Central memory CD8-positive, alpha-beta T cell (primary cell): ENCODE measurements at regions not wholly inside any gene's neighbourhood (a gene's known extent, or its start where the extent isn't known, plus 50 kb on each side); places are given as distances from the start of the nearest gene placed in this dataset.

Experiments
- ATAC-seq: fragments of 150-1000 bp; cut with Tn5 transposase; replicated peaks from 2 replicates; pipeline ENCODE4 v1.10.0; 2022; ENCODE audit warnings: mild to moderate bottlenecking, moderate FRiP score, moderate number of reproducible peaks; ENCODE audit not compliant: poor library complexity, severe bottlenecking; ENCODE audit errors: extremely low read depth
- DNase-seq, 2 donors: peaks; one replicate each; pipeline ENCODE4 v3.0.0; 2021; ENCODE audit warnings: low spot score in 2 of 2
- H3K27ac Mint-ChIP-seq: one replicate; pipeline ENCODE4 v1.8.0; 2022; ENCODE audit warnings: low read depth, mild to moderate bottlenecking, moderate library complexity, mixed read lengths
- H3K27me3 Mint-ChIP-seq: one replicate; pipeline ENCODE4 v1.8.0; 2022; ENCODE audit warnings: mixed read lengths
- H3K36me3 Mint-ChIP-seq: one replicate; pipeline ENCODE4 v1.8.0; 2022; ENCODE audit warnings: mild to moderate bottlenecking, moderate library complexity, mixed read lengths; ENCODE audit not compliant: insufficient read depth
- H3K4me1 Mint-ChIP-seq: one replicate; pipeline ENCODE4 v1.8.0; 2022; ENCODE audit warnings: mixed read lengths
- H3K4me3 Mint-ChIP-seq: one replicate; pipeline ENCODE4 v1.8.0; 2022; ENCODE audit warnings: mild to moderate bottlenecking, moderate library complexity, mixed read lengths
- H3K9me3 Mint-ChIP-seq: one replicate; pipeline ENCODE4 v1.8.0; 2022; ENCODE audit warnings: mixed read lengths

DNA sequence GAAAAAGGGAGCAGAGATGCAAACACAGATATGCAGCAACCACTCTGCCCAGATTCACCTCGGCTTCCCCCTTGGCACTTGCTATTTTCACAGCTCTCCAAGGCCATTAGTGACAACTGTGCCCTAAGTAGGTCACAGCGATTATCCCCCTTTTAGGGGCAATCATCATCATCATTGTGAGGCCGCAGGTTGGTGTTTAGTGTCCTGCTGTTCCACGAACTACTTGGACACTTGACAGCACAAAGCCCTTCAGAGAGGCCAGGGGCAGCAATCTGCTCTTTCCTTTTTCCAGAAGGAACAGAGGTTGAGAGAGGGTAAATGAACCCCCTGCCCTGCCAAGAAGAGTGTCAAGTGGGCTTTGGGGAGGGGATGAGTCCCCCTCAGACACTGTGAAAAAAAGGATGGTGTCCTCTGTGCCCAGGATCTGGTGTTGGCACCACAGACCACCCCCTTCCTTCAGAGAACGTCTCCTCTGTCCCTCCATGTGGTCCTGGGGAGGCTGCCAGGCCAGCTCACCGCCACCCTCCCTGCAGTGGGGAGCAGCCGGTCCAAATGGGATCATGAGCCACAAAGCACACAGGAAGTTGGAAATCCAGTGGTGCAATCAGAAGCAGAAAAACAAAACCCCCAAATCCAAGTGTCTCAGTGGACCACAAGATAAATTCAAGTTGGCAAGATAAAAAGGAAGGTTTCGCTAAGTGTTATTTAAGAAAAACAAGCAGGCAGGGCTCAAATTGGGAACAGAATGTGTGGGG is 78.4 kb upstream of the MED9 start:
- Mint-ChIP-seq H3K27me3 (no peaks in the 10 kb centered on the region), H3K27ac (no peak overlapping the region), H3K36me3 (peaks cover 2% of the 10 kb centered on the region), H3K4me3 (no peak overlapping the region), H3K4me1 (peaks cover 36% of the 10 kb centered on the region), H3K9me3 (no peaks in the 10 kb centered on the region)
- no peak for ATAC-seq
- DNase-seq, result no peak

DNA sequence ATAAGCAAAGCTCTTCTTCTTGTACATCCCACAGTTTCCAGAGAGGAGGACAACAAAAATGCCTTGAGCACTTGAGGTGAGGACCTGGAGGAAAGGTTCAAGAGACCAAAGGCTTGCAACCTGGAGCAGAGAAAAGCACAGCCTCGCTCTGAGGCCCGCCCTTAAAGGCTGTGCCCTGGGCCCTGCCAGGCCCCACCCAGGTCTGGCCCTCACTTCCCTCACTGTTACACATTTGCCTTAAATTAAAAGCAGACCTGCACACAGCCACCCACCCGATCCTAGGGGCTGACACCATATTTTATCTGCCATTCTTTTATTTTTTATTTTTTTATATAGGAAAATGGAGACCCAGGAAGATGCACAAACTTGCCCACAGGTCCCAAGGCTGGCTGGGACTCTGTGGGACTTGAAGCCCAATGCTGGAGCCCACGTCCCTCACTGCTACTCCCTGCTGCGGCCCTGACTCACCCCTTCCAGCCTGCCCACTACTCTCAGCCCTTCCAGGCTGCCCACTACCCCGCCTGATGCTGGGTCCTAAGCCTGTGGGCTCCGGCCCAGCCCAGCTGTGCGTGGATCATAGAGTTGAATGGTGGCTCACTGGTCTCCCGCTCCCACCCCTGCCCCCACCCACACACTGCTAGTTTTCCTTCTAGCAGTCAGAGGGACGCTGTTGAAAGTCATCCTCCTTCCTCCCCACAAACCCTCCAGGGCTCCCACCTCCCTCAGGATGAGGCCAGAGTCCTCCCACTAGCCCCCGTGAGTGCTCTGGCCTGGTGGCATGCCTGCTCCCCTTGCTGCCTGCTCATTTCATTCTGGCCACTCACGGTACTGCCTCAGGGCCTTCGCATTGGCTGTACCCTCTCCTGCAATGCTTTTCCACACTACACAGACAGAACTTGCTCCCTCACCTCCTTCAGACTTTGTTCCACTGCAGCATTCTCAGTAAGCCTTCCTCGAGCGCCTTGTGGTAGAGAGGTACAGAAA is 77.6 kb upstream of the MED9 start:
- Mint-ChIP-seq H3K36me3 (peaks cover 2% of the 10 kb centered on the region), H3K4me1 (peaks cover 45% of the 10 kb centered on the region), H3K27me3 (no peaks in the 10 kb centered on the region), H3K27ac (no peak overlapping the region), H3K9me3 (no peaks in the 10 kb centered on the region), H3K4me3 (no peak overlapping the region)
- DNase-seq, result no peak
- no peak for ATAC-seq

DNA sequence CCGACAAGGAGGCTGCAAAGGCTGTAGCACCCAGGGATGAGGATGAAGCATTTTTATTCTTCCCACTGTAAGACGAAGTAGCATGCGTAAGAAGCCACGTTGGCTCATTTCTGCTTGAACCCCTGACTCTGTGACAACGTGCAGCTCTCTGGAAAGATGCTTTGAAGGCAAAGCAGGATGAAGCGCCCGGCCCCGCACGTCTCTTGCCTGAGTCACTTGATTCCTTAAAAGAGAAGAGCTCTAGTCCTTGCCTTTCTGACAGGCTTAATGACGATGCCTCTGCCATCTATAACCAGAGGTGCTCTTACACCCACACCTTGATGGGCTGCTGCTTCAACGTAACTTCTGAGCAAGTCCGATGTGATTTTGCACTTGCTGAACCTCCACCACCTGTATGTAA is 76.7 kb upstream of the MED9 start:
- ATAC-seq (no peak), DNase-seq (no peak)
- Mint-ChIP-seq H3K36me3 (peaks cover 2% of the 10 kb centered on the region), H3K4me3 (no peak overlapping the region), H3K27me3 (no peaks in the 10 kb centered on the region), H3K27ac (no peak overlapping the region), H3K9me3 (no peaks in the 10 kb centered on the region), H3K4me1 (peaks cover 53% of the 10 kb centered on the region)

DNA sequence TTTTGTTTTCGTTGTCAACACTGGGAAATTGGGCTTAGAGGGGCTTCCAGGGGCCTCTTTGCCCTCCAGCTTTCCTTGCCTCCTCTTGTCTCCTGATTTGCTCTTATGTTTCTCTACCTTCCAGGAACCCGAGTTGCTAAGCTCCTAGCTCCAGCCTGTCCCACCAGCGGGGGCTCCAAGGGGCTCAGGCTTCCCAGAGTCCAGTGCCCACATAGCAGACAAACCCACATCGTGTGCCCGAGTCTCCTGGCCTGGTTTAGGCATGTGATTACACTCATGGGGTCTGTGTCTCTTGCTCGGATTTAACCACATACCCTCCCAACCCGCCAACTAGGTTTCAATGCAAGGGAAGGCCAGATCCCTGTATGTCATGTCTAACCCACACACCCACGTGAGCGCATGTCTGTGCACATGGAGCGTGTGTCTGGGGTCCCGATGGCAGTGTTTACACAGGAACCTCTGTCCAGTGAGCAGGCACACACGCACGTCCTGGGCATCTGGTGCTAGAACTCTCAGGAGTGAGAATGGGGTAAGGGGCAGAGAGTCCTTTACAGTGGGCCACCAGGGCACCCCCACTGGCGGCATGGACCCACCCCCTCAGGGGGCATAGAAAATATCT is 76.1 kb upstream of the MED9 start:
- Mint-ChIP-seq H3K4me1 (peaks cover 56% of the 10 kb centered on the region), H3K4me3 (no peak overlapping the region), H3K27me3 (no peaks in the 10 kb centered on the region), H3K27ac (peak overlapping the region; percentile 39), H3K9me3 (no peaks in the 10 kb centered on the region), H3K36me3 (peaks cover 2% of the 10 kb centered on the region)
- ATAC-seq (no peak), DNase-seq (no peak)

GRCh38 chr17:17401271-17401781 is 75.5 kb upstream of the MED9 start:
- peaks cover 2% of the 10 kb centered on the region for H3K36me3 Mint-ChIP-seq
- peaks cover 59% of the 10 kb centered on the region for H3K4me1 Mint-ChIP-seq
- no peak overlapping the region for H3K4me3 Mint-ChIP-seq

GRCh38 chr17:17402558-17402957 is 74.2 kb upstream of the MED9 start:
- ATAC-seq (no peak), DNase-seq (no peak)
- H3K4me3 Mint-ChIP-seq, result peak overlapping the region; percentile 64
- no peaks in the 10 kb centered on the region for H3K27me3 Mint-ChIP-seq
- peaks cover 55% of the 10 kb centered on the region for H3K4me1 Mint-ChIP-seq
- peak overlapping the region; percentile 70 for H3K27ac Mint-ChIP-seq
- peaks cover 2% of the 10 kb centered on the region for H3K36me3 Mint-ChIP-seq
- H3K9me3 Mint-ChIP-seq, result no peaks in the 10 kb centered on the region

More at GRCh38 chr17:17401271-17401781, 75.5 kb upstream of the MED9 start:
- no peak for DNase-seq
- no peak overlapping the region for H3K27ac Mint-ChIP-seq
- ATAC-seq, result no peak
- H3K9me3 Mint-ChIP-seq, result no peaks in the 10 kb centered on the region
- no peaks in the 10 kb centered on the region for H3K27me3 Mint-ChIP-seq

DNA sequence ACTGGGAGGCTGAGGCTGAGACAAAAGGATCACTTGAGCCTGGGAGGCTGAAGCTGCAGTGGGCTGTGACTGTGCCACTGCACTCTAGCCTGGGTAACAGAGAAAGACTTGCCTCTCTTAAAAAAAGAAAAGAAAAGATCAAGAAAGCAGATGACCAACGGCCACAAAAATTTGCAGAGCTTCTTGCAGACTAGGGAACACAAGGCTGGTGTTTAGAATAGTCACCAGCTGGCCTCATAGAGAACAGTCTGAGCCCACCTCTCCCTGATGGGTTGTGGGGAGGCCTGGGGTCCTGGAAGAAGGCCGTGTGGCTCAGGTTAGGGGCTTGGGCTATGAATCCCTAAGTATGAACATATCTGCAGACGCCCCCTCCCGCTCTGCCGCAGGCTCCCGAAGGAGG is 73.7 kb upstream of the MED9 start:
- no peaks in the 10 kb centered on the region for H3K9me3 Mint-ChIP-seq
- no peak for DNase-seq
- H3K27me3 Mint-ChIP-seq, result no peaks in the 10 kb centered on the region
- no peak for ATAC-seq
- H3K27ac Mint-ChIP-seq, result peak overlapping the region; percentile 70
- H3K4me3 Mint-ChIP-seq, result peak overlapping the region; percentile 64
- peaks cover 2% of the 10 kb centered on the region for H3K36me3 Mint-ChIP-seq
- H3K4me1 Mint-ChIP-seq, result peaks cover 58% of the 10 kb centered on the region

GRCh38 chr17:17403899-17404576 is 72.8 kb upstream of the MED9 start:
- H3K4me3 Mint-ChIP-seq, result peak overlapping the region; percentile 64
- H3K4me1 Mint-ChIP-seq, result peaks cover 61% of the 10 kb centered on the region
- H3K27ac Mint-ChIP-seq, result peak overlapping the region; percentile 70
- DNase-seq (peak; percentile 39 to 46), ATAC-seq (peak; percentile 98)
- H3K36me3 Mint-ChIP-seq, result peaks cover 2% of the 10 kb centered on the region
- no peaks in the 10 kb centered on the region for H3K27me3 Mint-ChIP-seq
- H3K9me3 Mint-ChIP-seq, result no peaks in the 10 kb centered on the region

- Mint-ChIP-seq H3K4me3 (no peak overlapping the region), H3K27ac (no peak overlapping the region), H3K9me3 (no peaks in the 10 kb centered on the region), H3K27me3 (no peaks in the 10 kb centered on the region), H3K4me1 (peaks cover 56% of the 10 kb centered on the region), H3K36me3 (peaks cover 2% of the 10 kb centered on the region)
- DNase-seq (no peak), ATAC-seq (no peak)
Observed at GRCh38 chr17:17405673-17406072, 71.1 kb upstream of the MED9 start.

GRCh38 chr17:17406225-17406624 is 70.6 kb upstream of the MED9 start:
- H3K4me1 Mint-ChIP-seq, result peaks cover 51% of the 10 kb centered on the region
- H3K4me3 Mint-ChIP-seq, result no peak overlapping the region
- H3K9me3 Mint-ChIP-seq, result no peaks in the 10 kb centered on the region
- no peak for ATAC-seq
- no peaks in the 10 kb centered on the region for H3K27me3 Mint-ChIP-seq
- H3K36me3 Mint-ChIP-seq, result peaks cover 2% of the 10 kb centered on the region
- no peak for DNase-seq
- H3K27ac Mint-ChIP-seq, result no peak overlapping the region

- H3K27me3 Mint-ChIP-seq, result peaks cover under 1% of the 10 kb centered on the region
- H3K4me1 Mint-ChIP-seq, result peaks cover 35% of the 10 kb centered on the region
- peaks cover 2% of the 10 kb centered on the region for H3K36me3 Mint-ChIP-seq
- ATAC-seq (no peak), DNase-seq (no peak)
- H3K9me3 Mint-ChIP-seq, result no peaks in the 10 kb centered on the region
- H3K4me3 Mint-ChIP-seq, result no peak overlapping the region
- H3K27ac Mint-ChIP-seq, result peak overlapping the region; percentile 63
Observed at GRCh38 chr17:17408236-17408794, 68.5 kb upstream of the MED9 start.

- no peak for DNase-seq
- Mint-ChIP-seq H3K27me3 (peaks cover 12% of the 10 kb centered on the region), H3K4me3 (no peak overlapping the region), H3K9me3 (no peaks in the 10 kb centered on the region), H3K4me1 (peaks cover 15% of the 10 kb centered on the region), H3K27ac (no peak overlapping the region), H3K36me3 (no peaks in the 10 kb centered on the region)
- no peak for ATAC-seq
Observed at GRCh38 chr17:17410357-17410756, 66.4 kb upstream of the MED9 start.
